ENCODE measurements at regions not wholly inside any gene's neighbourhood (a gene's known extent, or its start where the extent isn't known, plus 50 kb on each side); places are given as distances from the start of the nearest gene placed in this dataset.

- no peak overlapping the region for H3K27ac Mint-ChIP-seq
- CTCF ChIA-PET, result interaction anchor here (0.6 kb wide), 1 partner anchor 16 kb away, joined by 3 read pairs; no protein-coding TSS in a partner anchor
These were observed 106.7 kb upstream of the DTNBP1 start for GRCh38 chr6:15769511-15770018.

GRCh38 chr6:15768999-15769398 lies 106.2 kb upstream of the DTNBP1 start:
- CTCF ChIA-PET, result interaction anchor here (0.6 kb wide), 1 partner anchor 16 kb away, joined by 3 read pairs; no protein-coding TSS in a partner anchor
- intact Hi-C loops (cut with micrococcal nuclease), result no loop called here
- Mint-ChIP-seq H3K9me3 (no peaks in the 10 kb centered on the region), H3K4me1 (ENCODE audit: low read depth) (peaks cover 16% of the 10 kb centered on the region), H3K27ac (no peak overlapping the region), H3K36me3 (ENCODE audit: low read depth) (no peaks in the 10 kb centered on the region), H3K27me3 (ENCODE audit: low read depth) (peaks cover 5% of the 10 kb centered on the region), H3K4me3 (no peak overlapping the region)
- DNase-seq, result no peak

More at GRCh38 chr6:15769511-15770018, 106.7 kb upstream of the DTNBP1 start:
- Mint-ChIP-seq H3K27me3 (ENCODE audit: low read depth) (peaks cover 5% of the 10 kb centered on the region), H3K9me3 (no peaks in the 10 kb centered on the region), H3K4me3 (no peak overlapping the region), H3K36me3 (ENCODE audit: low read depth) (no peaks in the 10 kb centered on the region), H3K4me1 (ENCODE audit: low read depth) (peaks cover 16% of the 10 kb centered on the region)
- DNase-seq, result no peak
- intact Hi-C loops (cut with micrococcal nuclease), result loop anchor here (10.0 kb wide), 1 partner anchor 995 kb away; the partner anchor contains the start of gene ATXN1

- Mint-ChIP-seq H3K4me3 (no peak overlapping the region), H3K9me3 (no peaks in the 10 kb centered on the region), H3K36me3 (ENCODE audit: low read depth) (no peaks in the 10 kb centered on the region), H3K27ac (no peak overlapping the region), H3K4me1 (ENCODE audit: low read depth) (no peaks in the 10 kb centered on the region), H3K27me3 (ENCODE audit: low read depth) (peaks cover 5% of the 10 kb centered on the region)
- CTCF ChIA-PET, result no interaction called here
- intact Hi-C loops (cut with micrococcal nuclease), result no loop called here
- peak; percentile 12 for DNase-seq
These were observed 101.0 kb upstream of the DTNBP1 start for GRCh38 chr6:15763837-15764236.

- intact Hi-C loops (cut with micrococcal nuclease), result no loop called here
- H3K9me3 Mint-ChIP-seq, result no peaks in the 10 kb centered on the region
- H3K27ac Mint-ChIP-seq, result no peak overlapping the region
- DNase-seq, result no peak
- peaks cover 5% of the 10 kb centered on the region for H3K27me3 Mint-ChIP-seq (ENCODE audit: low read depth)
- H3K4me3 Mint-ChIP-seq, result no peak overlapping the region
- H3K36me3 Mint-ChIP-seq (ENCODE audit: low read depth), result no peaks in the 10 kb centered on the region
- H3K4me1 Mint-ChIP-seq (ENCODE audit: low read depth), result no peaks in the 10 kb centered on the region
- CTCF ChIA-PET, result no interaction called here
These were observed 100.5 kb upstream of the DTNBP1 start for GRCh38 chr6:15763364-15763763.

- H3K27ac Mint-ChIP-seq, result no peak overlapping the region
- H3K4me3 Mint-ChIP-seq, result no peak overlapping the region
- no peaks in the 10 kb centered on the region for H3K4me1 Mint-ChIP-seq (ENCODE audit: low read depth)
- intact Hi-C loops (cut with micrococcal nuclease), result no loop called here
- DNase-seq, result no peak
- no peaks in the 10 kb centered on the region for H3K36me3 Mint-ChIP-seq (ENCODE audit: low read depth)
- CTCF ChIA-PET, result no interaction called here
- peaks cover 5% of the 10 kb centered on the region for H3K9me3 Mint-ChIP-seq
- H3K27me3 Mint-ChIP-seq (ENCODE audit: low read depth), result peaks cover 5% of the 10 kb centered on the region
These were observed 98.2 kb upstream of the DTNBP1 start for GRCh38 chr6:15761045-15761502.

GRCh38 chr6:15758631-15759215 lies 95.9 kb upstream of the DTNBP1 start:
- no peaks in the 10 kb centered on the region for H3K4me1 Mint-ChIP-seq (ENCODE audit: low read depth)
- H3K9me3 Mint-ChIP-seq, result peaks cover 5% of the 10 kb centered on the region
- intact Hi-C loops (cut with micrococcal nuclease), result no loop called here
- no peak for DNase-seq
- no peaks in the 10 kb centered on the region for H3K36me3 Mint-ChIP-seq (ENCODE audit: low read depth)
- no peak overlapping the region for H3K4me3 Mint-ChIP-seq
- peaks cover 5% of the 10 kb centered on the region for H3K27me3 Mint-ChIP-seq (ENCODE audit: low read depth)
- CTCF ChIA-PET, result interaction anchor here (0.6 kb wide), 1 partner anchor 1105 kb away, joined by 3 read pairs; no protein-coding TSS in a partner anchor
- no peak overlapping the region for H3K27ac Mint-ChIP-seq

- Mint-ChIP-seq H3K4me3 (no peak overlapping the region), H3K36me3 (ENCODE audit: low read depth) (no peaks in the 10 kb centered on the region), H3K9me3 (peaks cover 5% of the 10 kb centered on the region), H3K27ac (no peak overlapping the region), H3K4me1 (ENCODE audit: low read depth) (no peaks in the 10 kb centered on the region), H3K27me3 (ENCODE audit: low read depth) (no peaks in the 10 kb centered on the region)
- no peak for DNase-seq
- intact Hi-C loops (cut with micrococcal nuclease), result no loop called here
- CTCF ChIA-PET, result interaction anchor here (0.5 kb wide), 1 partner anchor 576 kb away, joined by 3 read pairs; no protein-coding TSS in a partner anchor
These were observed 92.7 kb upstream of the DTNBP1 start for GRCh38 chr6:15755526-15755925.

- no peak for DNase-seq
- intact Hi-C loops (cut with micrococcal nuclease), result no loop called here
- Mint-ChIP-seq H3K4me3 (no peak overlapping the region), H3K27ac (no peak overlapping the region), H3K9me3 (peaks cover 5% of the 10 kb centered on the region), H3K36me3 (ENCODE audit: low read depth) (no peaks in the 10 kb centered on the region), H3K4me1 (ENCODE audit: low read depth) (no peaks in the 10 kb centered on the region), H3K27me3 (ENCODE audit: low read depth) (no peaks in the 10 kb centered on the region)
- CTCF ChIA-PET, result no interaction called here
These were observed 91.9 kb upstream of the DTNBP1 start for GRCh38 chr6:15754706-15755079.

- Mint-ChIP-seq H3K9me3 (peaks cover 5% of the 10 kb centered on the region), H3K36me3 (ENCODE audit: low read depth) (no peaks in the 10 kb centered on the region), H3K4me3 (no peak overlapping the region), H3K27me3 (ENCODE audit: low read depth) (no peaks in the 10 kb centered on the region), H3K4me1 (ENCODE audit: low read depth) (no peaks in the 10 kb centered on the region), H3K27ac (no peak overlapping the region)
- intact Hi-C loops (cut with micrococcal nuclease), result no loop called here
- DNase-seq, result no peak
- CTCF ChIA-PET, result interaction anchor here (1.2 to 1.3 kb wide), 2 partner anchors 15 to 17 kb away, joined by 3 to 5 read pairs; no protein-coding TSS in a partner anchor
These were observed 91.3 kb upstream of the DTNBP1 start for GRCh38 chr6:15754035-15754705.

- Mint-ChIP-seq H3K27ac (no peak overlapping the region), H3K36me3 (ENCODE audit: low read depth) (no peaks in the 10 kb centered on the region), H3K4me1 (ENCODE audit: low read depth) (no peaks in the 10 kb centered on the region), H3K4me3 (no peak overlapping the region), H3K27me3 (ENCODE audit: low read depth) (no peaks in the 10 kb centered on the region), H3K9me3 (peaks cover under 1% of the 10 kb centered on the region)
- CTCF ChIA-PET, result interaction anchor here (1.2 to 1.3 kb wide), 2 partner anchors 16 to 17 kb away, joined by 3 to 5 read pairs; no protein-coding TSS in a partner anchor
- DNase-seq, result no peak
- intact Hi-C loops (cut with micrococcal nuclease), result no loop called here
These were observed 90.0 kb upstream of the DTNBP1 start for GRCh38 chr6:15752820-15753219.

- no peak overlapping the region for H3K27ac Mint-ChIP-seq
- no peak for DNase-seq
- CTCF ChIA-PET, result no interaction called here
- H3K36me3 Mint-ChIP-seq (ENCODE audit: low read depth), result no peaks in the 10 kb centered on the region
- no peak overlapping the region for H3K4me3 Mint-ChIP-seq
- H3K27me3 Mint-ChIP-seq (ENCODE audit: low read depth), result no peaks in the 10 kb centered on the region
- intact Hi-C loops (cut with micrococcal nuclease), result no loop called here
- no peaks in the 10 kb centered on the region for H3K9me3 Mint-ChIP-seq
- no peaks in the 10 kb centered on the region for H3K4me1 Mint-ChIP-seq (ENCODE audit: low read depth)
These were observed 89.0 kb upstream of the DTNBP1 start for GRCh38 chr6:15751721-15752350.

- Mint-ChIP-seq H3K27me3 (ENCODE audit: low read depth) (no peaks in the 10 kb centered on the region), H3K4me1 (ENCODE audit: low read depth) (peaks cover 3% of the 10 kb centered on the region), H3K9me3 (no peaks in the 10 kb centered on the region), H3K36me3 (ENCODE audit: low read depth) (no peaks in the 10 kb centered on the region), H3K27ac (no peak overlapping the region), H3K4me3 (no peak overlapping the region)
- intact Hi-C loops (cut with micrococcal nuclease), result no loop called here
- no peak for DNase-seq
- CTCF ChIA-PET, result no interaction called here
These were observed 85.5 kb upstream of the DTNBP1 start for GRCh38 chr6:15748341-15748740.

All from activated naive CD4-positive, alpha-beta T cell treated with anti-CD3 and anti-CD28 coated beads for 36 hours (primary cell).